Trophoblast cell (in vitro differentiated cells and primary cell): ENCODE measurements at regions not wholly inside any gene's neighbourhood (a gene's known extent, or its start where the extent isn't known, plus 50 kb on each side); places are given as distances from the start of the nearest gene placed in this dataset.

ENCODE experiments used
- DNase-seq, 2 donors: peaks; one replicate each; pipeline ENCODE4 v3.0.0-alpha.2; 2016
- H2AFZ ChIP-seq: 2 replicates; pipeline ENCODE4 v1.6.1; 2013; ENCODE audit warnings: low read length, moderate library complexity, mild to moderate bottlenecking; ENCODE audit not compliant: insufficient read depth, poor library complexity
- H2AK5ac ChIP-seq: 2 replicates; pipeline ENCODE4 v1.6.1; 2013; ENCODE audit warnings: mild to moderate bottlenecking, low read length
- H2BK120ac ChIP-seq: 2 replicates; pipeline ENCODE4 v1.6.1; 2013; ENCODE audit warnings: low read length, mild to moderate bottlenecking, moderate library complexity; ENCODE audit not compliant: insufficient read depth, poor library complexity
- H2BK12ac ChIP-seq: 2 replicates; pipeline ENCODE4 v1.6.1; 2013; ENCODE audit warnings: mild to moderate bottlenecking, low read length, moderate library complexity
- H2BK5ac ChIP-seq: 2 replicates; pipeline ENCODE4 v1.6.1; 2013; ENCODE audit warnings: low read length, low read depth, moderate library complexity, mild to moderate bottlenecking; ENCODE audit not compliant: poor library complexity
- H3K14ac ChIP-seq: 2 replicates; pipeline ENCODE4 v1.6.1; 2013; ENCODE audit warnings: mild to moderate bottlenecking, low read length
- H3K18ac ChIP-seq: 2 replicates; pipeline ENCODE4 v1.6.1; 2013; ENCODE audit warnings: mild to moderate bottlenecking, low read length
- H3K23ac ChIP-seq: 2 replicates; pipeline ENCODE4 v1.6.1; 2013; ENCODE audit warnings: low read length
- H3K27ac ChIP-seq: 2 replicates; pipeline ENCODE4 v1.5.1; 2013; ENCODE audit warnings: low read depth, mild to moderate bottlenecking, inconsistent platforms, low read length, moderate library complexity
- H3K27me3 ChIP-seq: 2 replicates; pipeline ENCODE4 v1.6.1; 2013; ENCODE audit warnings: inconsistent platforms, mild to moderate bottlenecking, low read length, moderate library complexity; ENCODE audit not compliant: insufficient read depth
- H3K36me3 ChIP-seq, 2 experiments: 1 replicate in 1 of 2; 2 replicates in 1 of 2; pipeline ENCODE4 v1.6.1; 2013; ENCODE audit warnings: low read length in 2 of 2, mild to moderate bottlenecking in 2 of 2, moderate library complexity in 1 of 2; ENCODE audit not compliant: insufficient read depth in 2 of 2, control insufficient read depth in 1 of 2
- H3K4ac ChIP-seq: 2 replicates; pipeline ENCODE4 v1.6.1; 2013; ENCODE audit warnings: low read depth, mild to moderate bottlenecking, low read length, moderate library complexity
- H3K4me1 ChIP-seq, 2 experiments: 1 replicate in 1 of 2; 2 replicates in 1 of 2; pipeline ENCODE4 v1.6.1; 2013; ENCODE audit warnings: low read length in 2 of 2, mild to moderate bottlenecking in 2 of 2, moderate library complexity in 1 of 2; ENCODE audit not compliant: insufficient read depth in 2 of 2, control insufficient read depth in 1 of 2
- H3K4me2 ChIP-seq: 2 replicates; pipeline ENCODE4 v1.6.1; 2013; ENCODE audit warnings: inconsistent platforms, mild to moderate bottlenecking, low read length, moderate library complexity
- H3K4me3 ChIP-seq: 2 replicates; pipeline ENCODE4 v1.5.1; 2013; ENCODE audit warnings: mild to moderate bottlenecking, low read depth, low read length, inconsistent platforms
- H3K79me1 ChIP-seq: one replicate; pipeline ENCODE4 v1.6.1; 2013; ENCODE audit warnings: low read length
- H3K79me2 ChIP-seq: 2 replicates; pipeline ENCODE4 v1.6.1; 2013; ENCODE audit warnings: low read length, mild to moderate bottlenecking; ENCODE audit not compliant: control insufficient read depth, insufficient read depth, poor library complexity
- H3K9ac ChIP-seq: 2 replicates; pipeline ENCODE4 v1.6.1; 2013; ENCODE audit warnings: mild to moderate bottlenecking, low read length
- H3K9me3 ChIP-seq: 2 replicates; pipeline ENCODE4 v1.6.1; 2013; ENCODE audit warnings: low read depth, mild to moderate bottlenecking, control low read depth, inconsistent platforms, low read length; ENCODE audit not compliant: insufficient read depth
- H4K12ac ChIP-seq: 2 replicates; pipeline ENCODE4 v1.6.1; 2013; ENCODE audit warnings: low read depth, mild to moderate bottlenecking, low read length, moderate library complexity
- H4K8ac ChIP-seq: 2 replicates; pipeline ENCODE4 v1.6.1; 2013; ENCODE audit warnings: low read depth, mild to moderate bottlenecking, low read length, moderate library complexity
- H4K91ac ChIP-seq: one replicate; pipeline ENCODE4 v1.6.1; 2013; ENCODE audit warnings: low read depth, mild to moderate bottlenecking, low read length, moderate library complexity
- WGBS: extraction: QIAGEN DNeasy Blood & Tissue Kit; methylation state at CpG from one replicate; pipeline ENCODE4 v1.1.7; 2013; ENCODE audit warnings: missing lambda C conversion rate; ENCODE audit not compliant: insufficient read length, insufficient coverage; ENCODE audit errors: extremely low coverage; 5-methylcytosine and 5-hydroxymethylcytosine counted together

DNA sequence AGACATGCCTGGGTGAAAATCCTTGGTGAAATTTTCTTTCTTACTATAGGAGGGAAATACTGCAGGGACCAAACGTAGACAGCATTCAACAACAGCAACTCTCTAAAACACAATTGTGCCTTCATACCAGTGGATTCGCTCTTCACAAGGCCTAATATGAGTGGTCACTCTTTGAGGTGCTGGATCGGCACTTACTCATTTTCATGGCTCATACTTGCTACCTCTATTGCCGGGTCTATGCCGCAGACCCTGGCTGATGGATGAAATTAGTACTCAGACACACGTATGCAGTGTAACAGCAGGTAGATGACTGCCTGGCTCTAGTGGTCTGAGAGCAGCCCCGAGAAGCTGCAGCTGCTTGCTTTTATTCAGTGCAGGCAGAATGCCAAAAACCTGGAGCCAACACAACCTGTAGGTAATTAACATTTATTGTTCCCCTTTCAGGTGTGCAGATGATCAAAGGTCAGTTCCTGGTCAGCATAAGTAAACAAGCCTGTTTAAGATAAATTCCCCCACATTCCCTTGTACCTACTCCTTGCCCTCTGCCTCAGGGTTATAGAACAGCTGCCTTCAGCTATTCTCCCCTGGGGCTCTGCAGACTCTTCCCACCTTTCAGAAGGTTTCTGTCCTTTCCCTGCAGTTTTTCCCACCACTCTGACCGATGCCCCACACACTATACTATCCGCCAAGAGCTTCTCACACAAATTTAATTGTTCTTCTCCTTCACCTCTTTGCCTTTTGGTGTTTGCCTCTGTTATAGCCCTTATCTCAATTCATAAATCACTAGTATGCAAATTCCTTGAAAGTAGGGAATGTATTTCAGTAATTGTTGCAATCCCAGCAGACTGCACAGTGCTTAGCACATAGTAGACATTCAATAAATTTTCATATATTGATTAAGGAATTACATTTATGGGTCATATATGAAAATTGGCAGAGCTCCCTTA lies 210.0 kb downstream of the SPANXN3 start:
- Histone ChIP-seq H3K4me1 (no peaks in the 10 kb centered on the region), H2BK12ac (no peak overlapping the region), H2BK5ac (no peak overlapping the region), H2AFZ (no peak overlapping the region), H3K79me1 (no peaks in the 10 kb centered on the region), H3K27me3 (no peaks in the 10 kb centered on the region), H3K9ac (no peak overlapping the region), H3K79me2 (no peaks in the 10 kb centered on the region), H2AK5ac (no peak overlapping the region), H3K36me3 (no peaks in the 10 kb centered on the region), H3K4me3 (no peak overlapping the region), H4K8ac (no peak overlapping the region), H3K4me2 (no peak overlapping the region), H3K4ac (no peak overlapping the region), H2BK120ac (no peak overlapping the region), H3K23ac (no peak overlapping the region), H4K91ac (no peak overlapping the region), H3K27ac (no peak overlapping the region), H4K12ac (no peak overlapping the region), H3K18ac (no peak overlapping the region), H3K9me3 (no peaks in the 10 kb centered on the region), H3K14ac (no peak overlapping the region)
- peak in 1 of 2 donors; percentile 14 for DNase-seq
- WGBS = no CpG with 5 or more reads among the region's 9 CpGs

- Histone ChIP-seq H3K4me1 (no peaks in the 10 kb centered on the region), H3K27ac (no peak overlapping the region), H3K79me1 (no peaks in the 10 kb centered on the region), H3K4me2 (no peak overlapping the region), H2BK12ac (no peak overlapping the region), H3K4me3 (no peak overlapping the region), H4K8ac (no peak overlapping the region), H4K91ac (no peak overlapping the region), H3K23ac (no peak overlapping the region), H4K12ac (no peak overlapping the region), H3K14ac (no peak overlapping the region), H3K18ac (no peak overlapping the region), H2BK120ac (no peak overlapping the region), H3K9me3 (no peaks in the 10 kb centered on the region), H3K9ac (no peak overlapping the region), H2AFZ (no peak overlapping the region), H3K4ac (no peak overlapping the region), H3K79me2 (no peaks in the 10 kb centered on the region), H3K27me3 (no peaks in the 10 kb centered on the region), H3K36me3 (no peaks in the 10 kb centered on the region), H2AK5ac (no peak overlapping the region), H2BK5ac (no peak overlapping the region)
- WGBS = no CpG with 5 or more reads among the region's 2 CpGs
- DNase-seq = no peak
Observed at GRCh38 chrX:143304518-143304917, 212.8 kb downstream of the SPANXN3 start.

DNA sequence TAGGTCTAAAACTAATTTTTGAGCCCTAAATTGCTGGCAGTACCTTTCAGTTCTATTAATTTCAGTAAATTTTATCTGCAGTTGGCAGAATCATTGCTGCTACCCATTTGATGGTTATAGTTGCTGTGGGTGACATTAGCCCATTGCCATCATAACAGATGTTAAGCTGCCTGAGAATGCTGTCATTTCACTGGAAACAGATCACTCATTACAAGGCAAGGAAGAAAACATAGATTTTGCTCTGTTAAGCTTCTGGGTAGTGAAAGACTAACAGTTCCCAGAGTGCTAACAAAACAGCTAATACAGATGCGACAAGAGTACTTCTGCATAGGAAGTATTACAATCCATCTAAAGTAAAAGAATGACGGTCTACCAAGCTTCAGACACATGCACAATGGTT lies 213.2 kb downstream of the SPANXN3 start:
- H3K4me3 ChIP-seq = no peak overlapping the region
- no peak overlapping the region for H2BK5ac ChIP-seq
- no peaks in the 10 kb centered on the region for H3K79me2 ChIP-seq
- no peaks in the 10 kb centered on the region for H3K4me1 ChIP-seq
- no peaks in the 10 kb centered on the region for H3K79me1 ChIP-seq
- no peak overlapping the region for H3K27ac ChIP-seq
- no peaks in the 10 kb centered on the region for H3K9me3 ChIP-seq
- DNase-seq = no peak
- no peak overlapping the region for H4K12ac ChIP-seq
- H2BK120ac ChIP-seq = no peak overlapping the region
- H3K4ac ChIP-seq = no peak overlapping the region
- H2AFZ ChIP-seq = no peak overlapping the region
- H3K23ac ChIP-seq = no peak overlapping the region
- no peak overlapping the region for H4K8ac ChIP-seq
- no peak overlapping the region for H3K18ac ChIP-seq
- no peaks in the 10 kb centered on the region for H3K27me3 ChIP-seq
- H2BK12ac ChIP-seq = no peak overlapping the region
- H2AK5ac ChIP-seq = no peak overlapping the region
- no peaks in the 10 kb centered on the region for H3K36me3 ChIP-seq
- no peak overlapping the region for H3K9ac ChIP-seq
- no peak overlapping the region for H3K4me2 ChIP-seq
- no peak overlapping the region for H3K14ac ChIP-seq
- no peak overlapping the region for H4K91ac ChIP-seq
- no CpG with 5 or more reads among the region's 2 CpGs for WGBS

DNA sequence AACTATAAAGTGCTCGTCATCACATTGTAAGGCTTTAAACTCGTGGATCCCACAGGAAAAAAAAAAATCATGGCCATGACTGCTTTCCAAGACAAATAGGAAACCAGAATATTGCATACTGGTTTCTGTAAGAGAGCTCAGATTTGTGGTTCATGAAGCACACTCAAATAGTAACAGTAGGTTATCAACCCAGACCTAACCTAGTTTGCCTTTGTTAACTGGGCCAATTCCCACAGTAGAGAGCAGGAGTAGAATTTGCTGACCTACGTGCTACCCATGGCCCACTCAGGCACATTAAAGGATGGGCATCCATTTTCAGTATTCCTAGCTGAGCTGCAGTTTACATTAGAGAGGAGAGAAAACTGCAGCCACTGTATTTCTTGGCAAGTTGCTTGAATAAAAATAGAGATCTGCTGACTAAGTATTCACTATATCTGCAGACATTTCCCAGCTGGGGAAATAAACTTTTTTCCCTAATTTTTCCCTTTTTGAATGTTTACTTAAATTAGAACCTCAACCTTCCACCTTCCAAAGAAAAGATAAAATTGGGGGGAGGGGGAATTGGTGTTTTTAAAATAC lies 218.5 kb downstream of the SPANXN3 start:
- no CpG with 5 or more reads among the region's 3 CpGs for WGBS
- no peak overlapping the region for H2AFZ ChIP-seq

More for the DNA sequence above, 218.5 kb downstream of the SPANXN3 start:
- no peaks in the 10 kb centered on the region for H3K79me1 ChIP-seq
- H3K4ac ChIP-seq = no peak overlapping the region
- DNase-seq = no peak
- H2BK5ac ChIP-seq = no peak overlapping the region
- H3K14ac ChIP-seq = no peak overlapping the region
- H3K23ac ChIP-seq = no peak overlapping the region
- no peak overlapping the region for H2BK120ac ChIP-seq
- no peak overlapping the region for H3K18ac ChIP-seq
- no peaks in the 10 kb centered on the region for H3K9me3 ChIP-seq
- no peak overlapping the region for H4K91ac ChIP-seq
- no peak overlapping the region for H3K27ac ChIP-seq
- H3K27me3 ChIP-seq = no peaks in the 10 kb centered on the region
- no peak overlapping the region for H4K12ac ChIP-seq
- no peaks in the 10 kb centered on the region for H3K79me2 ChIP-seq
- H3K4me2 ChIP-seq = no peak overlapping the region
- H3K4me3 ChIP-seq = no peak overlapping the region
- H2AK5ac ChIP-seq = no peak overlapping the region
- H3K9ac ChIP-seq = no peak overlapping the region
- H2BK12ac ChIP-seq = no peak overlapping the region
- no peak overlapping the region for H4K8ac ChIP-seq
- H3K36me3 ChIP-seq = no peaks in the 10 kb centered on the region
- H3K4me1 ChIP-seq = no peaks in the 10 kb centered on the region
